ENCODE measurements at regions not wholly inside any gene's neighbourhood (a gene's known extent, or its start where the extent isn't known, plus 50 kb on each side); places are given as distances from the start of the nearest gene placed in this dataset.

DNA sequence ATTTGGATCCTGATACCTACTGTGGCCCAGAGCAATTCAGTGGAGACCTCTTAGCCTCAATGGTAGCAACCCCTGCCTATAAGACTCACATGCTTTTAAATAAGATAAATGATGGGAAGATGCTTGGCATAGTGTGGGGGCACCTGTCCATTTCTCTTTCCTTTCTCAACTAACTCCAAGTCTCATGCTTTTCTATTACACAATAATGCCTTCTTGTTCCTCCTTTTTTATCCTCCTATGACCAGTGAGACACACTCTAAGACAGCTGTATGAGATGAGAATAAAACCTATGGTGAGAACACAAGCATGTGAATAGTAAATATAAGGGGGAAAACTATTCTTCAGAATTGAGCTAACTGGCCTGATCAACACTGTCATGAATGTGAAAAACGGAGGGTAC, 147.0 kb upstream of the STXBP5 start:
- Histone ChIP-seq H3K27me3 (ENCODE audit: insufficient read depth, low read length, poor library complexity) (no peaks in the 10 kb centered on the region), H3K36me3 (ENCODE audit: insufficient read depth, low read length) (no peaks in the 10 kb centered on the region), H3K27ac (ENCODE audit: low read length) (no peak overlapping the region), H3K9me3 (ENCODE audit: insufficient read depth, low read length, severe bottlenecking) (no peaks in the 10 kb centered on the region), H3K79me2 (ENCODE audit: insufficient read depth, low read length) (no peaks in the 10 kb centered on the region), H3K4me1 (ENCODE audit: insufficient read depth, low read length) (no peaks in the 10 kb centered on the region), H3K4me2 (ENCODE audit: insufficient read depth, low read length) (no peak overlapping the region), H3K9ac (ENCODE audit: low read depth, low read length) (no peak overlapping the region), H4K20me1 (ENCODE audit: insufficient read depth, low read length) (no peaks in the 10 kb centered on the region), H2AFZ (ENCODE audit: low read depth, low read length) (no peak overlapping the region), H3K4me3 (ENCODE audit: low read depth in 1 of 2, low read length in 2 of 2) (no peak overlapping the region)
- ATAC-seq (ENCODE audit: insufficient read depth, low read depth), result no peak
- TF ChIP-seq, protein P1, sequence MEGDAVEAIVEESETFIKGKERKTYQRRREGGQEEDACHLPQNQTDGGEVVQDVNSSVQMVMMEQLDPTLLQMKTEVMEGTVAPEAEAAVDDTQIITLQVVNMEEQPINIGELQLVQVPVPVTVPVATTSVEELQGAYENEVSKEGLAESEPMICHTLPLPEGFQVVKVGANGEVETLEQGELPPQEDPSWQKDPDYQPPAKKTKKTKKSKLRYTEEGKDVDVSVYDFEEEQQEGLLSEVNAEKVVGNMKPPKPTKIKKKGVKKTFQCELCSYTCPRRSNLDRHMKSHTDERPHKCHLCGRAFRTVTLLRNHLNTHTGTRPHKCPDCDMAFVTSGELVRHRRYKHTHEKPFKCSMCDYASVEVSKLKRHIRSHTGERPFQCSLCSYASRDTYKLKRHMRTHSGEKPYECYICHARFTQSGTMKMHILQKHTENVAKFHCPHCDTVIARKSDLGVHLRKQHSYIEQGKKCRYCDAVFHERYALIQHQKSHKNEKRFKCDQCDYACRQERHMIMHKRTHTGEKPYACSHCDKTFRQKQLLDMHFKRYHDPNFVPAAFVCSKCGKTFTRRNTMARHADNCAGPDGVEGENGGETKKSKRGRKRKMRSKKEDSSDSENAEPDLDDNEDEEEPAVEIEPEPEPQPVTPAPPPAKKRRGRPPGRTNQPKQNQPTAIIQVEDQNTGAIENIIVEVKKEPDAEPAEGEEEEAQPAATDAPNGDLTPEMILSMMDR (IDR thresholded peaks at IDR 0.05; ENCODE audit: borderline replicate concordance, extremely low read depth, low read length, poor library complexity, severe bottlenecking), result no peak
- no peak for TF ChIP-seq EZH2 (IDR thresholded peaks at IDR 0.05; ENCODE audit: borderline replicate concordance, low read depth, low read length, severe bottlenecking)
- no peak for DNase-seq

DNA sequence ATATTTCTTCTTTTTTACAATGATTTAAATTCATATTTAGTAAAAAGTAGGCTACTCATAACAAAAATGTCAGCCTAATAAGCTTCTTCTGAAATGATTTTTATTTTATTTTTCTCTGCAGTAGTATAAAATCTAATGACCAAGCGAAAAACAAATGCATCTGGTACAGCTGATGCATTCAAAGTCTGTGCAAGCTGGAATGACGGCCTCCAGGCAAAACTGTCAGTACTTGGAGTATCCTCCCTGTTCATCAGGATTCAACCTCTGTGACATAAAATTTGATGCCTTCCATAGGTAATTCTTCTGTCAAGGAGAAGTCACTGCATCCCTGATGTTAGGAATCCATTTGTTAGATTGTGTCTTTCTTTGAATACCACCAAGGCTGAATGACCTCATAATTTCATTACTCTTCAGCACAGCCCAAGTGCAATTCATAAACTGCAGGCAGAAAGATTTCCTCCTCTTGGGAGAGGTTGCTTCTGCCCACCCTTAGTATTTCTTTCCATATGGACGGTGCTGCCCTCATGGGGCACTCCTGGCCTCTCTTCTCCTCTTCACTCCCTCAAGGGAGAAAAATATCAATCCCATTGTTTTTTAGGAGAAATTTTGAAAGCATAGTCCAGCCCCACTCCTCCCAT, 146.4 kb upstream of the STXBP5 start:
- H3K27ac ChIP-seq (ENCODE audit: low read length), result no peak overlapping the region
- no peak overlapping the region for H3K4me3 ChIP-seq (ENCODE audit: low read depth in 1 of 2, low read length in 2 of 2)
- no peak overlapping the region for H2AFZ ChIP-seq (ENCODE audit: low read depth, low read length)
- no peak overlapping the region for H3K4me2 ChIP-seq (ENCODE audit: insufficient read depth, low read length)
- TF ChIP-seq EZH2 (IDR thresholded peaks at IDR 0.05; ENCODE audit: borderline replicate concordance, low read depth, low read length, severe bottlenecking), result no peak
- TF ChIP-seq, protein P1 (IDR thresholded peaks at IDR 0.05; ENCODE audit: borderline replicate concordance, extremely low read depth, low read length, poor library complexity, severe bottlenecking), result no peak
- no peak overlapping the region for H3K9ac ChIP-seq (ENCODE audit: low read depth, low read length)
- no peaks in the 10 kb centered on the region for H3K36me3 ChIP-seq (ENCODE audit: insufficient read depth, low read length)
- DNase-seq, result no peak
- no peaks in the 10 kb centered on the region for H3K9me3 ChIP-seq (ENCODE audit: insufficient read depth, low read length, severe bottlenecking)
- H4K20me1 ChIP-seq (ENCODE audit: insufficient read depth, low read length), result no peaks in the 10 kb centered on the region
- no peak for ATAC-seq (ENCODE audit: insufficient read depth, low read depth)
- H3K79me2 ChIP-seq (ENCODE audit: insufficient read depth, low read length), result no peaks in the 10 kb centered on the region
- no peaks in the 10 kb centered on the region for H3K27me3 ChIP-seq (ENCODE audit: insufficient read depth, low read length, poor library complexity)
- H3K4me1 ChIP-seq (ENCODE audit: insufficient read depth, low read length), result no peaks in the 10 kb centered on the region

DNA sequence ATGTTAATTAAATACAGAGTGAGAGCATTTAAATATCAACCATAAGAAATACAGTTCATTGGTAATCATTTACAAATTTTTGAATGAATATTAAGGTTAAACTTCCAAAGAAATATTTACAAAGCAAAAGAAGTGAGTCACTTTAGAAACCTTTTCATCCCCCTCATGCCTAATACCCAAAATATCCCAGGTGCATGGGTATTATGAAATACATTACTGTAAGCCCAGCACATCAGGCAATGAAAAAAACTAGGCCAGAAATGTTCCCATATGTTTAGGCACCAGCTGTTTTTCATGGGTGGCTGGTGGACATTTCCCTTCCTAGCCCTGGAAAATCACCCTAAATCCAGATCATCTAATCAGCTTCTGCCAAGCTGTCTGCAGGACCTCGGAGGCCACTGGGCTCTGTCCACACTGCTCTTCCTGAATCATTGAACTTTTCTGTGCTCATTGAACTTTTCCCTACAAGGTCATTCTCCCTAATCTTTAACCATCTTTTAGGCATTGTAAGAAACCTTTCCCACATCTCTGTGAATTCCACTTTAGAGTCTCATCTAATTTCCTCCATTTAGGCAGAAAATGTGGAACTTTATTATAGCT, 145.3 kb upstream of the STXBP5 start:
- Histone ChIP-seq H4K20me1 (ENCODE audit: insufficient read depth, low read length) (no peaks in the 10 kb centered on the region), H3K9ac (ENCODE audit: low read depth, low read length) (no peak overlapping the region), H3K4me1 (ENCODE audit: insufficient read depth, low read length) (no peaks in the 10 kb centered on the region), H3K4me3 (ENCODE audit: low read depth in 1 of 2, low read length in 2 of 2) (no peak overlapping the region), H3K9me3 (ENCODE audit: insufficient read depth, low read length, severe bottlenecking) (no peaks in the 10 kb centered on the region), H3K4me2 (ENCODE audit: insufficient read depth, low read length) (no peak overlapping the region), H3K27me3 (ENCODE audit: insufficient read depth, low read length, poor library complexity) (no peaks in the 10 kb centered on the region), H2AFZ (ENCODE audit: low read depth, low read length) (no peak overlapping the region), H3K79me2 (ENCODE audit: insufficient read depth, low read length) (no peaks in the 10 kb centered on the region), H3K27ac (ENCODE audit: low read length) (no peak overlapping the region), H3K36me3 (ENCODE audit: insufficient read depth, low read length) (no peaks in the 10 kb centered on the region)
- DNase-seq (no peak), ATAC-seq (ENCODE audit: insufficient read depth, low read depth) (no peak)
- TF ChIP-seq, protein P1 (IDR thresholded peaks at IDR 0.05; ENCODE audit: borderline replicate concordance, extremely low read depth, low read length, poor library complexity, severe bottlenecking), result no peak
- no peak for TF ChIP-seq EZH2 (IDR thresholded peaks at IDR 0.05; ENCODE audit: borderline replicate concordance, low read depth, low read length, severe bottlenecking)
